Endothelial cell of umbilical vein (primary cell): ENCODE measurements at regions not wholly inside any gene's neighbourhood (a gene's known extent, or its start where the extent isn't known, plus 50 kb on each side); places are given as distances from the start of the nearest gene placed in this dataset.

ENCODE experiments used
- BruUV-seq: library from RNA; stranded (reverse); fragments of 400-500 nt; replicated peaks from 2 replicates; lab custom pipeline; 2021; lab: Mats Ljungman, UMichigan
- CTCF ChIA-PET: fragments of 300-600, 350-600 bp; sonication (Branson Sonifier 250); formaldehyde crosslinking; loops from one replicate; lab custom pipeline; 2021; ENCODE audit warnings: antibody characterized with exemption, inconsistent platforms; lab: Charles Lee
- POLR2A ChIA-PET: fragments of 300-600, 350-600 bp; sonication (Branson Sonifier 250); formaldehyde crosslinking; loops from one replicate; lab custom pipeline; 2021; ENCODE audit warnings: antibody characterized with exemption, inconsistent platforms; lab: Charles Lee
- DNase-seq: peaks from one replicate; pipeline ENCODE4 v3.0.0-alpha.2; 2011; ENCODE audit warnings: low read depth, low spot score
- FAIRE-seq: peaks from 2 replicates; lab custom pipeline; 2011; peaks lifted over from hg19 to GRCh38; lab: Jason Lieb, UNC
- H2AFZ ChIP-seq: 2 replicates; pipeline ENCODE4 v1.6.0; 2012; ENCODE audit warnings: low read depth, low read length, control low read depth, inconsistent platforms
- H3K27ac ChIP-seq: 2 replicates; pipeline ENCODE4 v1.5.1; 2011; ENCODE audit warnings: low read depth, mild to moderate bottlenecking, control low read depth, low read length, moderate library complexity; ENCODE audit not compliant: insufficient read depth
- H3K27me3 ChIP-seq, 2 experiments: 2 replicates each; pipeline versions ENCODE4 v1.6.0 to v1.6.1; 2011; ENCODE audit warnings: low read length in 2 of 2, mixed read lengths in 1 of 2; ENCODE audit not compliant: control insufficient read depth in 2 of 2, insufficient read depth in 2 of 2
- H3K36me3 ChIP-seq, 2 experiments: 2 replicates in 1 of 2; 3 replicates in 1 of 2; pipeline ENCODE4 v1.5.1; 2011; ENCODE audit warnings: low read length in 2 of 2, mild to moderate bottlenecking in 1 of 2, moderate library complexity in 1 of 2; ENCODE audit not compliant: control insufficient read depth in 2 of 2, insufficient read depth in 2 of 2; ENCODE audit errors: extremely low read depth in 1 of 2
- H3K4me1 ChIP-seq: 3 replicates; pipeline ENCODE4 v1.5.1; 2011; ENCODE audit warnings: mild to moderate bottlenecking, low read length; ENCODE audit not compliant: control insufficient read depth, insufficient read depth; ENCODE audit errors: extremely low read depth
- H3K4me2 ChIP-seq: 2 replicates; pipeline ENCODE4 v1.6.1; 2011; ENCODE audit warnings: low read length, control low read depth, mixed read lengths; ENCODE audit not compliant: insufficient read depth
- H3K4me3 ChIP-seq, 3 experiments: fragments of 200-600 bp in 1 of 3; sonication (generic), shearing (Covaris generic) in 1 of 3; replicated peaks in 1 of 3; 2 replicates each; pipeline ENCODE4 v1.5.1; 2011 to 2016; ENCODE audit warnings: control low read depth in 3 of 3, low read length in 3 of 3, mild to moderate bottlenecking in 2 of 3, inconsistent platforms in 1 of 3, low read depth in 1 of 3, moderate library complexity in 1 of 3; ENCODE audit not compliant: insufficient read depth in 1 of 3
- H3K79me2 ChIP-seq: 2 replicates; pipeline ENCODE4 v1.6.0; 2012; ENCODE audit warnings: low read length, inconsistent platforms; ENCODE audit not compliant: control insufficient read depth, insufficient read depth
- H3K9ac ChIP-seq: replicated peaks from 2 replicates; pipeline ENCODE3; 2011; ENCODE audit warnings: low read length, control low read depth; ENCODE audit not compliant: insufficient read depth; ENCODE audit errors: extremely low read depth
- H3K9me1 ChIP-seq: replicated peaks from 3 replicates; pipeline ENCODE4 v1.6.0; 2011; ENCODE audit warnings: mild to moderate bottlenecking, low read length; ENCODE audit not compliant: control insufficient read depth, insufficient read depth; ENCODE audit errors: extremely low read depth
- H3K9me3 ChIP-seq: replicated peaks from 2 replicates; pipeline ENCODE4 v1.5.1; 2012; ENCODE audit warnings: low read length, inconsistent platforms; ENCODE audit not compliant: control insufficient read depth, insufficient read depth
- H4K20me1 ChIP-seq: replicated peaks from 2 replicates; pipeline ENCODE3; 2011; ENCODE audit warnings: mild to moderate bottlenecking, low read length; ENCODE audit not compliant: control insufficient read depth, insufficient read depth; ENCODE audit errors: extremely low read depth
- CTCF ChIP-seq, 2 donors: IDR thresholded peaks; 1 replicate in 1 of 2; 2 replicates in 1 of 2; pipeline ENCODE4 v1.5.1; 2011; ENCODE audit warnings: low read length in 2 of 2, mild to moderate bottlenecking in 2 of 2, moderate library complexity in 2 of 2, control low read depth in 1 of 2, inconsistent platforms in 1 of 2, low read depth in 1 of 2; ENCODE audit not compliant: insufficient read depth in 1 of 2; ENCODE audit errors: extremely low read depth in 1 of 2
- EZH2 ChIP-seq: IDR thresholded peaks from 2 replicates; pipeline ENCODE4 v1.6.1; 2012; ENCODE audit warnings: borderline replicate concordance, low read depth, mild to moderate bottlenecking, moderate library complexity, low read length, inconsistent platforms; ENCODE audit not compliant: severe bottlenecking
- FOS ChIP-seq: IDR thresholded peaks from 2 replicates; pipeline ENCODE4 v1.6.1; 2011; ENCODE audit warnings: mild to moderate bottlenecking, low read length, moderate library complexity, borderline replicate concordance; ENCODE audit not compliant: insufficient read depth
- JUN ChIP-seq: IDR thresholded peaks from 2 replicates; pipeline ENCODE4 v1.6.1; 2011; ENCODE audit warnings: borderline replicate concordance, low read depth; ENCODE audit not compliant: insufficient read length, insufficient read depth
- MYC ChIP-seq: IDR thresholded peaks from one replicate; pipeline ENCODE4 v1.6.1; 2011; ENCODE audit warnings: mild to moderate bottlenecking, low read depth, low read length
- POLR2A ChIP-seq: IDR thresholded peaks from 2 replicates; pipeline ENCODE4 v1.6.1; 2012; ENCODE audit warnings: low read depth, mild to moderate bottlenecking, control low read depth, low read length
- POLR2AphosphoS5 ChIP-seq: IDR thresholded peaks from 2 replicates; pipeline ENCODE4 v1.6.1; 2012; ENCODE audit warnings: low read depth, mild to moderate bottlenecking, control low read depth, low read length, moderate library complexity; ENCODE audit not compliant: insufficient read depth
- dilution Hi-C: fragments of 300-500 bp; cut with MboI; formaldehyde crosslinking; loops from one replicate; pipeline ENCODE4 v1.15.0; 2019; ENCODE audit warnings: low sequenced_read_pairs; ENCODE audit not compliant: extremely low pct_ligation_motif_present
- intact Hi-C: fragments of 100-400 bp; cut with micrococcal nuclease; formaldehyde crosslinking; loops from one replicate; pipeline ENCODE4 v1.10.0; 2022

GRCh38 chr10:44316922-44317215 lies 68.0 kb downstream of the CXCL12 start:
- H3K27me3 ChIP-seq, result no peaks in the 10 kb centered on the region
- ChIA-PET POLR2A (no interaction called here), CTCF (no interaction called here)
- H3K9me3 ChIP-seq, result no peaks in the 10 kb centered on the region
- no TSS peak for BruUV-seq
- no peaks in the 10 kb centered on the region for H3K79me2 ChIP-seq
- no peak overlapping the region for H2AFZ ChIP-seq
- intact Hi-C loops (loop anchor here (10.0 kb wide), 1 partner anchor 392 kb away; no protein-coding TSS in a partner anchor), dilution Hi-C loops (no loop called here)
- no peaks in the 10 kb centered on the region for H3K9me1 ChIP-seq
- DNase-seq (no peak), FAIRE-seq (no peak)
- no peaks in the 10 kb centered on the region for H3K36me3 ChIP-seq
- TF ChIP-seq CTCF (IDR thresholded peaks at IDR 0.05; ENCODE audit: extremely low read depth in 1 of 2, insufficient read depth in 1 of 2, low read depth in 1 of 2, low read length in 2 of 2) (no peak), POLR2A (no peak), FOS (no peak), EZH2 (no peak), JUN (no peak), POLR2AphosphoS5 (no peak), MYC (no peak)
- no peak overlapping the region for H3K4me2 ChIP-seq
- no peak overlapping the region for H3K27ac ChIP-seq
- H3K4me3 ChIP-seq, result no peak overlapping the region
- no peak overlapping the region for H3K9ac ChIP-seq
- H4K20me1 ChIP-seq, result no peaks in the 10 kb centered on the region
- H3K4me1 ChIP-seq, result no peaks in the 10 kb centered on the region
